ENCODE measurements at regions not wholly inside any gene's neighbourhood (a gene's known extent, or its start where the extent isn't known, plus 50 kb on each side); places are given as distances from the start of the nearest gene placed in this dataset.

GRCh38 chr2:126208266-126208665, 447.7 kb upstream of the GYPC start:
- TF ChIP-seq POLR2AphosphoS5 (IDR thresholded peaks at IDR 0.05) (no peak), POLR2A (IDR thresholded peaks at IDR 0.05) (no peak), CTCF (IDR thresholded peaks at IDR 0.05) (no peak)
- no peak for DNase-seq (ENCODE audit: low spot score in 2 of 2)
- H3K27me3 ChIP-seq, result no peaks in the 10 kb centered on the region
- no peaks in the 10 kb centered on the region for H3K36me3 ChIP-seq
- H3K27ac ChIP-seq, result no peak overlapping the region
- intact Hi-C loops (cut with DNase I; ENCODE audit: low total_unique reads), result no loop called here
- no peaks in the 10 kb centered on the region for H3K4me1 ChIP-seq
- H3K9me3 ChIP-seq, result no peaks in the 10 kb centered on the region
- no peak overlapping the region for H3K4me3 ChIP-seq

- Histone ChIP-seq H3K27me3 (no peaks in the 10 kb centered on the region), H3K36me3 (no peaks in the 10 kb centered on the region), H3K9me3 (no peaks in the 10 kb centered on the region), H3K4me3 (no peak overlapping the region), H3K27ac (no peak overlapping the region), H3K4me1 (no peaks in the 10 kb centered on the region)
- intact Hi-C loops (cut with DNase I; ENCODE audit: low total_unique reads), result loop anchor here (10.0 kb wide), 1 partner anchor 1582 kb away; no protein-coding TSS in a partner anchor
- TF ChIP-seq CTCF (IDR thresholded peaks at IDR 0.05) (no peak), POLR2AphosphoS5 (IDR thresholded peaks at IDR 0.05) (no peak), POLR2A (IDR thresholded peaks at IDR 0.05) (no peak)
- DNase-seq (ENCODE audit: low spot score in 2 of 2), result no peak
These were observed 443.2 kb upstream of the GYPC start for GRCh38 chr2:126212735-126213134.

GRCh38 chr2:126219081-126219480, 436.9 kb upstream of the GYPC start:
- H3K4me1 ChIP-seq, result no peaks in the 10 kb centered on the region
- intact Hi-C loops (cut with DNase I; ENCODE audit: low total_unique reads), result loop anchor here (10.0 kb wide), 1 partner anchor 1576 kb away; no protein-coding TSS in a partner anchor

GRCh38 chr2:126220331-126220730, 435.6 kb upstream of the GYPC start:
- Histone ChIP-seq H3K27ac (no peak overlapping the region), H3K36me3 (no peaks in the 10 kb centered on the region), H3K27me3 (no peaks in the 10 kb centered on the region), H3K4me3 (no peak overlapping the region), H3K9me3 (no peaks in the 10 kb centered on the region), H3K4me1 (no peaks in the 10 kb centered on the region)
- no peak for DNase-seq (ENCODE audit: low spot score in 2 of 2)
- intact Hi-C loops (cut with DNase I; ENCODE audit: low total_unique reads), result no loop called here
- TF ChIP-seq POLR2A (IDR thresholded peaks at IDR 0.05) (no peak), CTCF (IDR thresholded peaks at IDR 0.05) (no peak), POLR2AphosphoS5 (IDR thresholded peaks at IDR 0.05) (no peak)

More at GRCh38 chr2:126219081-126219480, 436.9 kb upstream of the GYPC start:
- H3K4me3 ChIP-seq, result no peak overlapping the region
- H3K9me3 ChIP-seq, result no peaks in the 10 kb centered on the region
- TF ChIP-seq POLR2AphosphoS5 (IDR thresholded peaks at IDR 0.05), result no peak
- TF ChIP-seq CTCF (IDR thresholded peaks at IDR 0.05), result no peak
- TF ChIP-seq POLR2A (IDR thresholded peaks at IDR 0.05), result no peak
- no peak for DNase-seq (ENCODE audit: low spot score in 2 of 2)
- H3K27ac ChIP-seq, result no peak overlapping the region
- H3K36me3 ChIP-seq, result no peaks in the 10 kb centered on the region
- H3K27me3 ChIP-seq, result no peaks in the 10 kb centered on the region

- H3K4me1 ChIP-seq, result no peaks in the 10 kb centered on the region
- TF ChIP-seq POLR2A (IDR thresholded peaks at IDR 0.05) (no peak), POLR2AphosphoS5 (IDR thresholded peaks at IDR 0.05) (no peak), CTCF (IDR thresholded peaks at IDR 0.05) (no peak)
- intact Hi-C loops (cut with DNase I; ENCODE audit: low total_unique reads), result no loop called here
- no peak for DNase-seq (ENCODE audit: low spot score in 2 of 2)
- H3K27me3 ChIP-seq, result no peaks in the 10 kb centered on the region
- H3K27ac ChIP-seq, result no peak overlapping the region
- no peaks in the 10 kb centered on the region for H3K36me3 ChIP-seq
- no peaks in the 10 kb centered on the region for H3K9me3 ChIP-seq
- H3K4me3 ChIP-seq, result no peak overlapping the region
These were observed 434.5 kb upstream of the GYPC start for GRCh38 chr2:126221506-126221905.
